ENCODE measurements at regions not wholly inside any gene's neighbourhood (a gene's known extent, or its start where the extent isn't known, plus 50 kb on each side); places are given as distances from the start of the nearest gene placed in this dataset.

DNA sequence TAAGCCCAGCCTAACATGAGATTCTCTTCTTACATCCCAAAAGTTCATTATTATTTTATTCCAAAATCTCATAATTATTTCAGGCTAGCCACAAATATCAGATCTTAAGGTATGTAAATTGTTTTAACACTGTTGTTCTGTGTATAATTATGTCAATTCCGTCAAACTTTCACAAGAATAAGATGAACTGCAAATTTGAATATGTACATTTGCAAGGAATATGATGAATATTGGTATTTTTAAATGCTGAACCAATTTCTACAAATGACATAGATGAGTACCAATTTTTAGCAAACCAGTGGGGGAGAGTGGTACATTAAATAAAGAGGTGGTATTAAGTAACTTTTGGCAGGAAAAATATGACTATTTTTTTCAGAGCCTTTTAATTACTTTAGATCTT is 282.3 kb upstream of the MAD2L1 start:
- no peaks in the 10 kb centered on the region for H3K36me3 Mint-ChIP-seq (ENCODE audit: low read depth)
- no peak overlapping the region for H3K27ac Mint-ChIP-seq
- no peaks in the 10 kb centered on the region for H3K27me3 Mint-ChIP-seq (ENCODE audit: low read depth, poor library complexity)
- H3K9me3 Mint-ChIP-seq: no peaks in the 10 kb centered on the region
- TF ChIP-seq, protein P1, sequence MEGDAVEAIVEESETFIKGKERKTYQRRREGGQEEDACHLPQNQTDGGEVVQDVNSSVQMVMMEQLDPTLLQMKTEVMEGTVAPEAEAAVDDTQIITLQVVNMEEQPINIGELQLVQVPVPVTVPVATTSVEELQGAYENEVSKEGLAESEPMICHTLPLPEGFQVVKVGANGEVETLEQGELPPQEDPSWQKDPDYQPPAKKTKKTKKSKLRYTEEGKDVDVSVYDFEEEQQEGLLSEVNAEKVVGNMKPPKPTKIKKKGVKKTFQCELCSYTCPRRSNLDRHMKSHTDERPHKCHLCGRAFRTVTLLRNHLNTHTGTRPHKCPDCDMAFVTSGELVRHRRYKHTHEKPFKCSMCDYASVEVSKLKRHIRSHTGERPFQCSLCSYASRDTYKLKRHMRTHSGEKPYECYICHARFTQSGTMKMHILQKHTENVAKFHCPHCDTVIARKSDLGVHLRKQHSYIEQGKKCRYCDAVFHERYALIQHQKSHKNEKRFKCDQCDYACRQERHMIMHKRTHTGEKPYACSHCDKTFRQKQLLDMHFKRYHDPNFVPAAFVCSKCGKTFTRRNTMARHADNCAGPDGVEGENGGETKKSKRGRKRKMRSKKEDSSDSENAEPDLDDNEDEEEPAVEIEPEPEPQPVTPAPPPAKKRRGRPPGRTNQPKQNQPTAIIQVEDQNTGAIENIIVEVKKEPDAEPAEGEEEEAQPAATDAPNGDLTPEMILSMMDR (IDR thresholded peaks at IDR 0.05): no peak
- DNase-seq: no peak
- no peak overlapping the region for H3K4me3 Mint-ChIP-seq
- peaks cover 18% of the 10 kb centered on the region for H3K4me1 Mint-ChIP-seq

DNA sequence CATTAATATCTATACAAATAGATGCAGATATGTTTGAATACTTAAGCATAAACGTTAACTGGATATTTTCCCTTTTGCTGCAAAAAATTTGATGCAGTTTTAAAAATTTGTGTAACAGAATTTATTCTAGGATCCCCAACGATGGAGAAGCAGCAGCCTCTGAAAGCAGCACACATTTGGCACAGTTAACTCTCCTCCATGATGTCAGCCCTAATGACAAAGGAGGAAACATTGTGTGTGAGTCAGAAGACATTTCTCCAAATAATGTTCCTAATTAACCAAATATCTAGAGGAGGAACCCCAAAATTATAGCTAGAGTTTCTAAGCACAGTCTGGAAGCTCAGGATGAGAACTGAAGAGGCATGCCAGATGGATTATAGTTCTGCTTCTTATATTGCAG is 281.9 kb upstream of the MAD2L1 start:
- no peak for DNase-seq
- Mint-ChIP-seq H3K4me1 (peaks cover 16% of the 10 kb centered on the region), H3K27ac (no peak overlapping the region), H3K9me3 (no peaks in the 10 kb centered on the region), H3K4me3 (no peak overlapping the region), H3K36me3 (ENCODE audit: low read depth) (no peaks in the 10 kb centered on the region), H3K27me3 (ENCODE audit: low read depth, poor library complexity) (no peaks in the 10 kb centered on the region)
- TF ChIP-seq, protein P1 (IDR thresholded peaks at IDR 0.05): no peak

DNA sequence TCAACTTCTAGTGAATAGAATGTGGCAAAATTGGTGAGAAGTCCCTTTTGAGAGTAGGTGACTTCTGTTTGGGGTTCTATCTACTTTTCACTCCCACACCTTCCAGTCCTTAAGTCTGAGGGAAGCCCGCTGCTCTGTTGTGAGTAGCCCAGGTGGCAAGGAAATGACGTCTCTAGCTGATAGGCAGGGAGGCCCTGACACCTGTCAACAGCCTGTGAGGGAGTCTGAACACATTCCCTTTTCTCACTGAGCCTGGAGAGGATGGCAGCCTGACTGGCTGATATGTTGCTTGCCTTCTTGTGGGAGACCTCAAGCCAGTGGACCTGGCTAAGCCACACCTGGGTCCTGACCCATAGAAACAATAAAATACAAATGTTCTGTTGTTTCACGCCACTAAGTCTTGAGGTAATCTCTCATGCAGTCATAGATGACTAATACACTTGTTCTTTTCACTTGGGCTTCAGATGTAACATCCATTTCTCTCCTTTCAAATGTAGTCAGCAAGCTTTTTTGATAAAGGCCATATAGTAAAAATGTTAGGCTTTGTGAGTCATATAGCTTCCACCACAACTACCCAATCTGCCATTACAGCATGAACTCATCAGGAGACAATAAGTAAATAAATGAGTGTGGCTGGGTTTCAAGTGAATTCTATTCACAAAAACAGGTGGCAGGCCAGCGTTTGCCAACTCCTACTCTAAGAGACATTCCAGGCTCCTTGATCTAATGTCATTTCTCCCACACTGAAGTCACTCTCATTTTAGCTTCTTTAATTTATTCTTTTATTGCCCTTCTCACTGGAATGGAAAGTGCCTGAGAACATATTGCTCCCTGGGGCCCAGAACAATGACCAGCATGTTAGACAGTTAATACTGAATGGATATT is 265.1 kb upstream of the MAD2L1 start:
- H3K4me1 Mint-ChIP-seq: peaks cover 20% of the 10 kb centered on the region
- no peak overlapping the region for H3K4me3 Mint-ChIP-seq
- no peaks in the 10 kb centered on the region for H3K9me3 Mint-ChIP-seq
- H3K36me3 Mint-ChIP-seq (ENCODE audit: low read depth): no peaks in the 10 kb centered on the region
- TF ChIP-seq, protein P1 (IDR thresholded peaks at IDR 0.05): no peak
- peaks cover 3% of the 10 kb centered on the region for H3K27me3 Mint-ChIP-seq (ENCODE audit: low read depth, poor library complexity)
- H3K27ac Mint-ChIP-seq: peak overlapping the region; percentile 30
- peak; percentile 30 for DNase-seq

DNA sequence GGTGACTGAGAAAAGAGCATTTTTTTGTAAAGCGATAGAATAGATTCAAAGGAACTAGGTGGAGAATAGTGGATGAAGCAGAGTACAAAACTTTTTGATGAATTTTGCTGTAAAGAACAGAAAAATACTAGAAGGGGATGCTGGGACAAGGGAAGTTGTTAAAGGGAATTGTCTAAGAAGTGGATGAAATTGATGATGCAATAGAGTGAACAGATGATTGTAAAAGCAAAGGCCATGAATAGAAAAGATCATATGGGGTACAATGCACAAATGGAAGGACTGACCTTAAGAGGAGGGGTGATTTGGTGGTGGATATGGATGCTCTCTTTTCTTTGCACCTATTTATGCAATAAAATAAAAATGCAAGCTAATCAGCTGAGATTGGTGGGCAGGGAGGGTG is 262.7 kb upstream of the MAD2L1 start:
- no peak for DNase-seq
- Mint-ChIP-seq H3K9me3 (no peaks in the 10 kb centered on the region), H3K27ac (no peak overlapping the region), H3K27me3 (ENCODE audit: low read depth, poor library complexity) (peaks cover 3% of the 10 kb centered on the region), H3K4me3 (no peak overlapping the region), H3K4me1 (peaks cover 20% of the 10 kb centered on the region), H3K36me3 (ENCODE audit: low read depth) (no peaks in the 10 kb centered on the region)
- TF ChIP-seq, protein P1 (IDR thresholded peaks at IDR 0.05): no peak

DNA sequence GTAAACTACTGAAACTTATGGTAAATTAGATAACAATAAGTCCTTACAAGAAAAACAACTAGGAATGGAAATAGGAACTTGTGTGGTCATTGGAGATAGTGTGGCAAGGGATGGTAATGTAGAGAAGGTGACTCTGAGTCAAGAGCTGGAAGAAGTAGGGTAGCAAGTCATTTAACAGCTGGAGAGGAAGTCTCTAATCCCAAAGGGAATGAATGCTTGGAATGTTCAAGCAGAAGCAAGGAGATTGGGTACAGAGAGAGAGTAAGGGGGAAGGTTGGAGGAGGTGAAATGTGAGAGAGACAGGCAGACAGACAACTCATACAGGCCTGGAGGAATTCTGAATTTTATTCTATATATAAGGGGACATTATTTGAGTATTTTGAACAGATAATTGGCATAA is 260.6 kb upstream of the MAD2L1 start:
- peak overlapping the region; percentile 6 for H3K4me3 Mint-ChIP-seq
- TF ChIP-seq, protein P1 (IDR thresholded peaks at IDR 0.05): no peak
- peaks cover 3% of the 10 kb centered on the region for H3K27me3 Mint-ChIP-seq (ENCODE audit: low read depth, poor library complexity)

More for the DNA sequence above, 260.6 kb upstream of the MAD2L1 start:
- no peak for DNase-seq
- no peaks in the 10 kb centered on the region for H3K36me3 Mint-ChIP-seq (ENCODE audit: low read depth)
- peaks cover 13% of the 10 kb centered on the region for H3K4me1 Mint-ChIP-seq
- H3K9me3 Mint-ChIP-seq: no peaks in the 10 kb centered on the region
- peak overlapping the region; percentile 2 for H3K27ac Mint-ChIP-seq
